IMR-90 (cell line): ENCODE measurements at regions not wholly inside any gene's neighbourhood (a gene's known extent, or its start where the extent isn't known, plus 50 kb on each side); places are given as distances from the start of the nearest gene placed in this dataset.

Experiments
- ATAC-seq: fragments of 200-7000 bp; cut with Tn5 transposase; 2 replicates; pipeline ENCODE4 v1.9.1; 2020; ENCODE audit warnings: low read depth, mild to moderate bottlenecking, moderate library complexity
- BruUV-seq: library from RNA; stranded (reverse); fragments of 400-500 nt; replicated peaks from 2 replicates; lab custom pipeline; 2021; lab: Mats Ljungman, UMichigan
- CTCF ChIA-PET: fragments of 300-600 bp; formaldehyde crosslinking; extraction: SDS; loops from one replicate; lab custom pipeline; 2021; ENCODE audit warnings: antibody characterized with exemption; lab: Yijun Ruan, JAX
- POLR2A ChIA-PET: fragments of 300-600 bp; sonication (Branson Sonifier 250); formaldehyde crosslinking; loops from one replicate; lab custom pipeline; 2022; ENCODE audit warnings: antibody characterized with exemption; ENCODE audit not compliant: unreplicated experiment; lab: Charles Lee
- DNase-seq: peaks from one replicate; pipeline ENCODE4 v3.0.0; 2013
- H2AFZ ChIP-seq: replicated peaks from 2 replicates; pipeline ENCODE3; 2013; ENCODE audit warnings: low read length, mild to moderate bottlenecking; ENCODE audit not compliant: poor library complexity
- H2AK5ac ChIP-seq: 2 replicates; pipeline ENCODE4 v1.6.1; 2013; ENCODE audit warnings: low read depth, low read length, inconsistent platforms
- H2AK9ac ChIP-seq: replicated peaks from 2 replicates; pipeline ENCODE3; 2013; ENCODE audit warnings: mild to moderate bottlenecking, low read depth, low read length, moderate library complexity; ENCODE audit not compliant: poor library complexity
- H2BK120ac ChIP-seq: 2 replicates; pipeline ENCODE4 v1.6.1; 2013; ENCODE audit warnings: low read depth, low read length, inconsistent platforms
- H2BK15ac ChIP-seq: 3 replicates; pipeline ENCODE4 v1.6.1; 2013; ENCODE audit warnings: low read depth, low read length, inconsistent platforms
- H2BK20ac ChIP-seq: 2 replicates; pipeline ENCODE4 v1.6.1; 2013; ENCODE audit warnings: low read depth, mild to moderate bottlenecking, inconsistent platforms, low read length, moderate library complexity
- H2BK5ac ChIP-seq: 2 replicates; pipeline ENCODE4 v1.6.1; 2013; ENCODE audit warnings: mild to moderate bottlenecking, low read depth, low read length, inconsistent platforms; ENCODE audit not compliant: poor library complexity, severe bottlenecking
- H3K14ac ChIP-seq: replicated peaks from 2 replicates; pipeline ENCODE4 v1.6.1; 2013; ENCODE audit warnings: low read depth, low read length, inconsistent platforms
- H3K18ac ChIP-seq: 2 replicates; pipeline ENCODE4 v1.6.1; 2013; ENCODE audit warnings: low read depth, low read length, control low read depth
- H3K23ac ChIP-seq: 2 replicates; pipeline ENCODE4 v1.6.1; 2013; ENCODE audit warnings: low read depth, low read length, inconsistent platforms
- H3K27ac ChIP-seq: 2 replicates; pipeline ENCODE4 v1.5.1; 2013; ENCODE audit warnings: mild to moderate bottlenecking, control low read depth, low read length; ENCODE audit not compliant: insufficient read depth
- H3K27me3 ChIP-seq: 2 replicates; pipeline ENCODE4 v1.6.1; 2013; ENCODE audit warnings: low read length; ENCODE audit not compliant: control insufficient read depth, insufficient read depth
- H3K36me3 ChIP-seq: 2 replicates; pipeline ENCODE4 v1.6.1; 2013; ENCODE audit warnings: low read length, mixed read lengths; ENCODE audit not compliant: control insufficient read depth, insufficient read depth
- H3K4ac ChIP-seq: 2 replicates; pipeline ENCODE4 v1.6.1; 2013; ENCODE audit warnings: low read depth, low read length, inconsistent platforms
- H3K4me1 ChIP-seq: 2 replicates; pipeline ENCODE4 v1.6.1; 2013; ENCODE audit warnings: low read length, mixed read lengths; ENCODE audit not compliant: control insufficient read depth, insufficient read depth
- H3K4me2 ChIP-seq: 2 replicates; pipeline ENCODE4 v1.6.1; 2013; ENCODE audit warnings: low read depth, mild to moderate bottlenecking, control low read depth, low read length, moderate library complexity
- H3K4me3 ChIP-seq: 2 replicates; pipeline ENCODE4 v1.5.1; 2013; ENCODE audit warnings: low read depth, mild to moderate bottlenecking, control low read depth, low read length, moderate library complexity; ENCODE audit not compliant: insufficient read depth
- H3K56ac ChIP-seq: 2 replicates; pipeline ENCODE4 v1.6.1; 2013; ENCODE audit warnings: low read length, inconsistent platforms; ENCODE audit not compliant: insufficient read depth; ENCODE audit errors: extremely low read depth
- H3K79me1 ChIP-seq, 2 experiments: 2 replicates each; pipeline ENCODE4 v1.6.1; 2013; ENCODE audit warnings: low read length in 2 of 2, inconsistent platforms in 1 of 2, low read depth in 1 of 2
- H3K9ac ChIP-seq: 2 replicates; pipeline ENCODE4 v1.6.1; 2013; ENCODE audit warnings: low read depth, low read length, control low read depth
- H3K9me1 ChIP-seq: 2 replicates; pipeline ENCODE4 v1.6.1; 2013; ENCODE audit warnings: low read length, inconsistent platforms; ENCODE audit not compliant: insufficient read depth
- H3K9me3 ChIP-seq: 2 replicates; pipeline ENCODE4 v1.6.1; 2013; ENCODE audit warnings: low read length; ENCODE audit not compliant: control insufficient read depth, insufficient read depth
- H4K20me1 ChIP-seq: 2 replicates; pipeline ENCODE4 v1.6.1; 2013; ENCODE audit warnings: low read length, inconsistent platforms; ENCODE audit not compliant: insufficient read depth
- H4K5ac ChIP-seq: 2 replicates; pipeline ENCODE4 v1.6.1; 2013; ENCODE audit warnings: mild to moderate bottlenecking, low read depth, low read length, control low read depth
- H4K8ac ChIP-seq, 2 experiments: 2 replicates each; pipeline ENCODE4 v1.6.1; 2013; ENCODE audit warnings: low read depth in 2 of 2, low read length in 2 of 2, control low read depth in 1 of 2, inconsistent platforms in 1 of 2
- H4K91ac ChIP-seq: 2 replicates; pipeline ENCODE4 v1.6.1; 2013; ENCODE audit warnings: low read depth, low read length, inconsistent platforms; ENCODE audit not compliant: insufficient read depth
- BHLHE40 ChIP-seq: fragments of 150-350 bp; IDR thresholded peaks from 2 replicates; pipeline ENCODE4 v1.6.1; 2016; ENCODE audit warnings: mild to moderate bottlenecking, low read depth, low read length
- CEBPB ChIP-seq: IDR thresholded peaks from 2 replicates; pipeline ENCODE4 v1.6.1; 2012; ENCODE audit warnings: low read depth, low read length, improper control_type of control experiment
- CHD1 ChIP-seq: IDR thresholded peaks from 2 replicates; pipeline ENCODE4 v1.6.1; 2012; ENCODE audit warnings: low read depth, low read length, improper control_type of control experiment
- MAFK ChIP-seq: IDR thresholded peaks from 2 replicates; pipeline ENCODE4 v1.6.1; 2012; ENCODE audit warnings: low read depth, low read length, improper control_type of control experiment
- MAZ ChIP-seq: IDR thresholded peaks from 2 replicates; pipeline ENCODE4 v1.6.1; 2012; ENCODE audit warnings: low read depth, mild to moderate bottlenecking, low read length, improper control_type of control experiment, moderate library complexity, borderline replicate concordance
- MXI1 ChIP-seq: IDR thresholded peaks from 2 replicates; pipeline ENCODE4 v1.6.1; 2012; ENCODE audit warnings: low read depth, mild to moderate bottlenecking, low read length, moderate library complexity, borderline replicate concordance
- RAD21 ChIP-seq: IDR thresholded peaks from 2 replicates; pipeline ENCODE4 v1.6.1; 2012; ENCODE audit warnings: low read length, improper control_type of control experiment
- RFX5 ChIP-seq: IDR thresholded peaks from 2 replicates; pipeline ENCODE4 v1.8.0; 2012; ENCODE audit warnings: low read depth, mild to moderate bottlenecking, low read length, moderate library complexity
- SMC3 ChIP-seq: fragments of 150-350 bp; IDR thresholded peaks from 2 replicates; pipeline ENCODE4 v1.6.1; 2016; ENCODE audit warnings: low read depth, mild to moderate bottlenecking, antibody characterized with exemption, low read length, moderate library complexity
- WGBS, 2 experiments: methylation state at CpG; one replicate each; pipeline versions ENCODE4 v1.1.5 to v1.1.7; 2013; ENCODE audit warnings: missing lambda C conversion rate in 2 of 2; ENCODE audit not compliant: insufficient read length in 1 of 2; ENCODE audit errors: extremely low coverage in 2 of 2; 5-methylcytosine and 5-hydroxymethylcytosine counted together
- dilution Hi-C: fragments of 300-500 bp; cut with HindIII; formaldehyde crosslinking; loops from one replicate; pipeline ENCODE4 v1.14.3; 2018; ENCODE audit warnings: low sequenced_read_pairs; ENCODE audit not compliant: unreplicated experiment
- in situ Hi-C: fragments of 300-500 bp; cut with MboI; formaldehyde crosslinking; loops from 3 replicates; pipeline ENCODE4 v1.14.3; 2019; ENCODE audit warnings: low sequenced_read_pairs, inconsistent platforms, mixed read lengths
- intact Hi-C: fragments of 100-400 bp; cut with micrococcal nuclease; formaldehyde crosslinking; loops from 2 replicates; pipeline ENCODE4 v1.10.0; 2022
- TF ChIP-seq, protein P1 (sequence below): fragments of 150-350 bp; IDR thresholded peaks from 2 replicates; pipeline ENCODE4 v1.6.1; 2016; ENCODE audit warnings: low read depth, mild to moderate bottlenecking, low read length, moderate library complexity, borderline replicate concordance

- peak overlapping the region; percentile 1; the same call in 1 of the 2 replicates for H2BK20ac ChIP-seq
- peak overlapping the region; percentile 45; the same call in 1 of the 2 replicates for H4K5ac ChIP-seq
- H4K20me1 ChIP-seq, result no peaks in the 10 kb centered on the region
- H3K23ac ChIP-seq, result no peak overlapping the region
- no peak overlapping the region for H3K9ac ChIP-seq
- H3K4me2 ChIP-seq, result no peak overlapping the region
- in situ Hi-C loops, result no loop called here
- no peak overlapping the region for H3K4ac ChIP-seq
- peak overlapping the region; percentile 50; the same call in 1 of the 2 replicates for H3K18ac ChIP-seq
- H3K56ac ChIP-seq, result 0 out of 2 replicates have a peak overlapping the region, but pooled peaks have one; percentile 5
- H4K91ac ChIP-seq, result peak overlapping the region; percentile 10; the same call in 1 of the 2 replicates
- BruUV-seq, result no TSS peak
- no peak overlapping the region for H3K14ac ChIP-seq
- TF ChIP-seq RFX5 (no peak), CHD1 (no peak), MXI1 (no peak), CEBPB (no peak), BHLHE40 (no peak), RAD21 (no peak), MAZ (no peak), SMC3 (no peak), MAFK (no peak)
- TF ChIP-seq, protein P1, sequence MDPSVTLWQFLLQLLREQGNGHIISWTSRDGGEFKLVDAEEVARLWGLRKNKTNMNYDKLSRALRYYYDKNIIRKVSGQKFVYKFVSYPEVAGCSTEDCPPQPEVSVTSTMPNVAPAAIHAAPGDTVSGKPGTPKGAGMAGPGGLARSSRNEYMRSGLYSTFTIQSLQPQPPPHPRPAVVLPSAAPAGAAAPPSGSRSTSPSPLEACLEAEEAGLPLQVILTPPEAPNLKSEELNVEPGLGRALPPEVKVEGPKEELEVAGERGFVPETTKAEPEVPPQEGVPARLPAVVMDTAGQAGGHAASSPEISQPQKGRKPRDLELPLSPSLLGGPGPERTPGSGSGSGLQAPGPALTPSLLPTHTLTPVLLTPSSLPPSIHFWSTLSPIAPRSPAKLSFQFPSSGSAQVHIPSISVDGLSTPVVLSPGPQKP, result no peak
- peaks cover 14% of the 10 kb centered on the region; the same call in 1 of the 2 replicates for H3K4me1 ChIP-seq
- no peak overlapping the region for H2AK5ac ChIP-seq
- H2BK5ac ChIP-seq, result peak overlapping the region; percentile 33
- H2BK15ac ChIP-seq, result no peak overlapping the region
- no peaks in the 10 kb centered on the region for H3K27me3 ChIP-seq
- H2BK120ac ChIP-seq, result peak overlapping the region; percentile 45; the same call in 1 of the 2 replicates
- CTCF ChIA-PET, result no interaction called here
- ATAC-seq (no peak), DNase-seq (no peak)
- H2AK9ac ChIP-seq, result no peak overlapping the region
- H4K8ac ChIP-seq, result peak overlapping the region in 1 of 2 experiments; percentile 48; a peak in 1 of 4 replicates
- dilution Hi-C loops, result no loop called here
- no CpG with 5 or more reads among the region's 2 CpGs for WGBS, 2 experiments
- no peaks in the 10 kb centered on the region; the same call in 1 of the 2 replicates for H3K9me1 ChIP-seq
- no peak overlapping the region for H3K27ac ChIP-seq
- no peak overlapping the region for H3K4me3 ChIP-seq
- intact Hi-C loops, result loop anchor here (2.0 kb wide), 1 partner anchor 1066 kb away; the partner anchor contains the start of gene CITED2
- H2AFZ ChIP-seq, result no peak overlapping the region
- no peaks in the 10 kb centered on the region for H3K79me1 ChIP-seq
- no peaks in the 10 kb centered on the region for H3K36me3 ChIP-seq
- POLR2A ChIA-PET, result no interaction called here
- no peaks in the 10 kb centered on the region for H3K9me3 ChIP-seq
Observed at GRCh38 chr6:140440223-140440835, 1065.9 kb upstream of the CITED2 start.
